ENCODE measurements at regions not wholly inside any gene's neighbourhood (a gene's known extent, or its start where the extent isn't known, plus 50 kb on each side); places are given as distances from the start of the nearest gene placed in this dataset.

DNA sequence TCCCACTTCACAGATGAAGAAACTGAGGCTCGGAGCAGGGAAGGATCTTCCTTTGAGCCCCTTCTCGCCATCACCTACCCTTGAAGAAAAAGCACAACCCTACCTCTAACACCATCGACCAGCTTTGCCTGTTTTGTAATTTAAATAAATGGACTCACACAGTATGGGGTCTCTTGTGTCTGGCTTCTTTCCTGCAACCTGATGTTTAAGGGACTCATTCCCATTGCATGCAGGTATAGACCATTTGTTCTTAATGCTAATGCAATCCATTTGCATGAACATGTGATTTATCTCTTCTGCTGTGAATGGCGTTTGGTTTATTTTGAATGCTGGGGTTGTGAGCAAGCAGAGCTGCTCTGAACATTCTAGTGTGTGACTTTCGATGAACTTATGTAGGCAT, 150.8 kb upstream of the FOXF1 start:
- TF ChIP-seq, protein P1, sequence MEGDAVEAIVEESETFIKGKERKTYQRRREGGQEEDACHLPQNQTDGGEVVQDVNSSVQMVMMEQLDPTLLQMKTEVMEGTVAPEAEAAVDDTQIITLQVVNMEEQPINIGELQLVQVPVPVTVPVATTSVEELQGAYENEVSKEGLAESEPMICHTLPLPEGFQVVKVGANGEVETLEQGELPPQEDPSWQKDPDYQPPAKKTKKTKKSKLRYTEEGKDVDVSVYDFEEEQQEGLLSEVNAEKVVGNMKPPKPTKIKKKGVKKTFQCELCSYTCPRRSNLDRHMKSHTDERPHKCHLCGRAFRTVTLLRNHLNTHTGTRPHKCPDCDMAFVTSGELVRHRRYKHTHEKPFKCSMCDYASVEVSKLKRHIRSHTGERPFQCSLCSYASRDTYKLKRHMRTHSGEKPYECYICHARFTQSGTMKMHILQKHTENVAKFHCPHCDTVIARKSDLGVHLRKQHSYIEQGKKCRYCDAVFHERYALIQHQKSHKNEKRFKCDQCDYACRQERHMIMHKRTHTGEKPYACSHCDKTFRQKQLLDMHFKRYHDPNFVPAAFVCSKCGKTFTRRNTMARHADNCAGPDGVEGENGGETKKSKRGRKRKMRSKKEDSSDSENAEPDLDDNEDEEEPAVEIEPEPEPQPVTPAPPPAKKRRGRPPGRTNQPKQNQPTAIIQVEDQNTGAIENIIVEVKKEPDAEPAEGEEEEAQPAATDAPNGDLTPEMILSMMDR (conservative IDR thresholded peaks at IDR 0.05) = no peak
- TF ChIP-seq EZH2 (IDR thresholded peaks at IDR 0.05; ENCODE audit: low read depth) = no peak

Measured in PC-9 (cell line).